Caco-2 (cell line): ENCODE measurements at regions not wholly inside any gene's neighbourhood (a gene's known extent, or its start where the extent isn't known, plus 50 kb on each side); places are given as distances from the start of the nearest gene placed in this dataset.
"Not testable (repeated sequence)": the region's sequence is repeated elsewhere in the genome, so short reads cannot be mapped to it uniquely, and the experiment has no call there.

ENCODE experiments used
- BruUV-seq: library from RNA; stranded (reverse); fragments of 400-500 nt; replicated peaks from 2 replicates; lab custom pipeline; 2021; lab: Mats Ljungman, UMichigan
- CTCF ChIA-PET: fragments of 300-600 bp; sonication (Branson Sonifier 250); formaldehyde crosslinking; loops from one replicate; lab custom pipeline; 2022; ENCODE audit warnings: antibody characterized with exemption; lab: Charles Lee
- POLR2A ChIA-PET: fragments of 300-600 bp; sonication (Branson Sonifier 250); formaldehyde crosslinking; loops from one replicate; lab custom pipeline; 2022; ENCODE audit warnings: antibody characterized with exemption; lab: Charles Lee
- DNase-seq, 2 experiments: peaks; one replicate each; pipeline versions ENCODE4 v3.0.0 to v3.0.0-alpha.2; 2020 to 2022
- H3K27me3 ChIP-seq: replicated peaks from 2 replicates; pipeline ENCODE4 v1.6.0; 2011; ENCODE audit warnings: low read length; ENCODE audit not compliant: control insufficient read depth, insufficient read depth
- H3K36me3 ChIP-seq: 2 replicates; pipeline ENCODE4 v1.5.1; 2011; ENCODE audit warnings: low read length; ENCODE audit not compliant: control insufficient read depth, insufficient read depth
- H3K4me1 ChIP-seq: fragments of 250-450 bp; sonication (Bioruptor Pico); 2 replicates; pipeline ENCODE4 v1.5.1; 2020; ENCODE audit warnings: mild to moderate bottlenecking
- H3K4me3 ChIP-seq: 2 replicates; pipeline ENCODE4 v1.5.1; 2011; ENCODE audit warnings: low read depth, mild to moderate bottlenecking, control low read depth, low read length
- H3K9me3 ChIP-seq: fragments of 250-450 bp; sonication (Bioruptor Pico); 2 replicates; pipeline ENCODE4 v1.5.1; 2020; ENCODE audit warnings: mild to moderate bottlenecking, moderate library complexity
- H3K27ac Mint-ChIP-seq: one replicate; pipeline ENCODE4 v1.8.0; 2022; ENCODE audit warnings: mixed read lengths; ENCODE audit not compliant: unreplicated experiment
- H3K27me3 Mint-ChIP-seq: one replicate; pipeline ENCODE4 v1.8.0; 2022; ENCODE audit warnings: mixed read lengths; ENCODE audit not compliant: insufficient read depth, unreplicated experiment
- H3K36me3 Mint-ChIP-seq: one replicate; pipeline ENCODE4 v1.8.0; 2022; ENCODE audit warnings: mild to moderate bottlenecking, mixed read lengths; ENCODE audit not compliant: insufficient read depth, unreplicated experiment
- H3K4me1 Mint-ChIP-seq: one replicate; pipeline ENCODE4 v1.8.0; 2022; ENCODE audit warnings: low read depth, mixed read lengths; ENCODE audit not compliant: unreplicated experiment
- H3K4me3 Mint-ChIP-seq: one replicate; pipeline ENCODE4 v1.8.0; 2022; ENCODE audit warnings: mild to moderate bottlenecking, moderate library complexity, mixed read lengths; ENCODE audit not compliant: unreplicated experiment
- H3K9me3 Mint-ChIP-seq: one replicate; pipeline ENCODE4 v1.8.0; 2022; ENCODE audit warnings: mixed read lengths; ENCODE audit not compliant: unreplicated experiment
- intact Hi-C: fragments of 100-400 bp; cut with micrococcal nuclease; formaldehyde crosslinking; loops from one replicate; pipeline ENCODE4 v1.10.0; 2022; ENCODE audit not compliant: unreplicated experiment
- TF ChIP-seq, protein P1 (sequence below), 2 experiments: fragments of 200-600 bp in 1 of 2; IDR thresholded peaks; 1 replicate in 1 of 2; 2 replicates in 1 of 2; pipeline versions ENCODE4 v1.5.1 to v1.8.0; 2011 to 2022; ENCODE audit warnings: antibody characterized with exemption in 1 of 2, control low read depth in 1 of 2, inconsistent platforms in 1 of 2, low read depth in 1 of 2, low read length in 1 of 2, mild to moderate bottlenecking in 1 of 2, moderate library complexity in 1 of 2; ENCODE audit not compliant: insufficient read depth in 1 of 2, severe bottlenecking in 1 of 2, unreplicated experiment in 1 of 2

- Mint-ChIP-seq H3K9me3 (no peaks in the 10 kb centered on the region), H3K4me3 (no peak overlapping the region), H3K4me1 (no peaks in the 10 kb centered on the region), H3K27ac (no peak overlapping the region), H3K36me3 (no peaks in the 10 kb centered on the region), H3K27me3 (no peaks in the 10 kb centered on the region)
- TF ChIP-seq, protein P1, sequence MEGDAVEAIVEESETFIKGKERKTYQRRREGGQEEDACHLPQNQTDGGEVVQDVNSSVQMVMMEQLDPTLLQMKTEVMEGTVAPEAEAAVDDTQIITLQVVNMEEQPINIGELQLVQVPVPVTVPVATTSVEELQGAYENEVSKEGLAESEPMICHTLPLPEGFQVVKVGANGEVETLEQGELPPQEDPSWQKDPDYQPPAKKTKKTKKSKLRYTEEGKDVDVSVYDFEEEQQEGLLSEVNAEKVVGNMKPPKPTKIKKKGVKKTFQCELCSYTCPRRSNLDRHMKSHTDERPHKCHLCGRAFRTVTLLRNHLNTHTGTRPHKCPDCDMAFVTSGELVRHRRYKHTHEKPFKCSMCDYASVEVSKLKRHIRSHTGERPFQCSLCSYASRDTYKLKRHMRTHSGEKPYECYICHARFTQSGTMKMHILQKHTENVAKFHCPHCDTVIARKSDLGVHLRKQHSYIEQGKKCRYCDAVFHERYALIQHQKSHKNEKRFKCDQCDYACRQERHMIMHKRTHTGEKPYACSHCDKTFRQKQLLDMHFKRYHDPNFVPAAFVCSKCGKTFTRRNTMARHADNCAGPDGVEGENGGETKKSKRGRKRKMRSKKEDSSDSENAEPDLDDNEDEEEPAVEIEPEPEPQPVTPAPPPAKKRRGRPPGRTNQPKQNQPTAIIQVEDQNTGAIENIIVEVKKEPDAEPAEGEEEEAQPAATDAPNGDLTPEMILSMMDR (IDR thresholded peaks at IDR 0.05; ENCODE audit: insufficient read depth in 1 of 2, low read depth in 1 of 2, low read length in 1 of 2, severe bottlenecking in 1 of 2, unreplicated experiment in 1 of 2), result no peak
- Histone ChIP-seq H3K27me3 (no peaks in the 10 kb centered on the region), H3K36me3 (no peaks in the 10 kb centered on the region), H3K4me3 (no peak overlapping the region), H3K9me3 (0 out of 2 replicates have a peak, but pooled peaks cover 3% of the 10 kb centered on the region), H3K4me1 (no peaks in the 10 kb centered on the region)
- intact Hi-C loops, result no loop called here
- DNase-seq, result no peak
- ChIA-PET CTCF (no interaction called here), POLR2A (no interaction called here)
- no TSS peak for BruUV-seq
Observed at GRCh38 chr12:127130506-127131124, 1136.4 kb upstream of the TMEM132C start.

GRCh38 chr12:127133675-127134335 lies 1133.2 kb upstream of the TMEM132C start:
- POLR2A ChIA-PET, result no interaction called here
- Mint-ChIP-seq H3K36me3 (no peaks in the 10 kb centered on the region), H3K4me3 (no peak overlapping the region), H3K27ac (no peak overlapping the region), H3K4me1 (no peaks in the 10 kb centered on the region), H3K27me3 (no peaks in the 10 kb centered on the region), H3K9me3 (no peaks in the 10 kb centered on the region)
- TF ChIP-seq, protein P1 (IDR thresholded peaks at IDR 0.05; ENCODE audit: insufficient read depth in 1 of 2, low read depth in 1 of 2, low read length in 1 of 2, severe bottlenecking in 1 of 2, unreplicated experiment in 1 of 2), result no peak
- H3K36me3 ChIP-seq, result no peaks in the 10 kb centered on the region
- H3K4me1 ChIP-seq, result no peaks in the 10 kb centered on the region
- no peak for DNase-seq
- no TSS peak for BruUV-seq
- CTCF ChIA-PET, result no interaction called here
- H3K9me3 ChIP-seq, result 0 out of 2 replicates have a peak, but pooled peaks cover 3% of the 10 kb centered on the region
- H3K4me3 ChIP-seq, result no peak overlapping the region
- no peaks in the 10 kb centered on the region for H3K27me3 ChIP-seq
- intact Hi-C loops, result no loop called here

GRCh38 chr12:127140864-127141484 lies 1126.0 kb upstream of the TMEM132C start:
- intact Hi-C loops, H3K36me3 Mint-ChIP-seq, BruUV-seq: not testable (repeated sequence)

More at GRCh38 chr12:127140864-127141484, 1126.0 kb upstream of the TMEM132C start:
- H3K36me3 ChIP-seq, H3K9me3 ChIP-seq, POLR2A ChIA-PET, DNase-seq, H3K4me1 ChIP-seq, H3K27me3 ChIP-seq, CTCF ChIA-PET, H3K4me3 ChIP-seq, H3K27ac Mint-ChIP-seq, H3K4me1 Mint-ChIP-seq, H3K4me3 Mint-ChIP-seq, H3K27me3 Mint-ChIP-seq: not testable (repeated sequence)
- peaks cover 27% of the 10 kb centered on the region for H3K9me3 Mint-ChIP-seq
